Small intestine (tissue), 7 donors: ENCODE measurements at regions not wholly inside any gene's neighbourhood (a gene's known extent, or its start where the extent isn't known, plus 50 kb on each side); places are given as distances from the start of the nearest gene placed in this dataset.

ENCODE experiments used
- DNase-seq, 2 donors: peaks; one replicate each; pipeline versions ENCODE4 v3.0.0 to v3.0.0-alpha.2; 2013
- FAIRE-seq: peaks from 2 replicates; lab custom pipeline; 2012; peaks lifted over from hg19 to GRCh38; lab: Jason Lieb, UNC
- H3K27ac ChIP-seq, 3 donors: one replicate each; pipeline ENCODE4 v1.5.1; 2013; ENCODE audit warnings: low read length in 2 of 3, mild to moderate bottlenecking in 2 of 3, control low read depth in 1 of 3, inconsistent platforms in 1 of 3, low read depth in 1 of 3, moderate library complexity in 1 of 3
- H3K27me3 ChIP-seq, 3 donors: one replicate each; pipeline ENCODE4 v1.6.1; 2013; ENCODE audit warnings: low read length in 3 of 3, inconsistent platforms in 1 of 3; ENCODE audit not compliant: control insufficient read depth in 3 of 3, insufficient read depth in 3 of 3
- H3K36me3 ChIP-seq, 3 donors: one replicate each; pipeline ENCODE4 v1.6.1; 2013; ENCODE audit warnings: low read length in 3 of 3, inconsistent platforms in 1 of 3, low read depth in 1 of 3, mild to moderate bottlenecking in 1 of 3, moderate library complexity in 1 of 3; ENCODE audit not compliant: control insufficient read depth in 3 of 3, insufficient read depth in 2 of 3
- H3K4me1 ChIP-seq, 3 donors: one replicate each; pipeline ENCODE4 v1.6.1; 2013; ENCODE audit warnings: low read length in 2 of 3, inconsistent platforms in 1 of 3, low read depth in 1 of 3, mild to moderate bottlenecking in 1 of 3, moderate library complexity in 1 of 3; ENCODE audit not compliant: control insufficient read depth in 3 of 3, insufficient read depth in 2 of 3
- H3K4me3 ChIP-seq, 3 donors: one replicate each; pipeline ENCODE4 v1.5.1; 2013; ENCODE audit warnings: low read length in 3 of 3, control low read depth in 1 of 3, inconsistent platforms in 1 of 3, low read depth in 1 of 3, mild to moderate bottlenecking in 1 of 3, moderate library complexity in 1 of 3
- H3K9me3 ChIP-seq, 2 donors: one replicate each; pipeline ENCODE4 v1.6.1; 2013; ENCODE audit warnings: low read depth in 1 of 2, low read length in 1 of 2; ENCODE audit not compliant: control insufficient read depth in 2 of 2, insufficient read depth in 1 of 2
- WGBS, 3 donors: extraction: QIAGEN DNeasy Blood & Tissue Kit; methylation state at CpG; one replicate each; pipeline ENCODE4 v1.1.7; 2013; 5-methylcytosine and 5-hydroxymethylcytosine counted together
- donor health status: healthy with polysubstance abuse.
- donor health status: control.
- donor health status: control.
- donor health status: Bipolar disorder and iron deficiency.
- donor health status: healthy.

- H3K4me3 ChIP-seq: no peak overlapping the region
- H3K27ac ChIP-seq: no peak overlapping the region
- DNase-seq (no peak), FAIRE-seq (no peak)
- no peaks in the 10 kb centered on the region for H3K4me1 ChIP-seq
- H3K9me3 ChIP-seq: no peaks in the 10 kb centered on the region
- 38 to 50% (median 49%) methylated on average over 5 of the region's 5 CpGs for WGBS, 3 donors
- no peaks in the 10 kb centered on the region for H3K27me3 ChIP-seq
- no peaks in the 10 kb centered on the region for H3K36me3 ChIP-seq
Measured at GRCh38 chr5:86885489-86886230, 267.9 kb downstream of the COX7C start.

DNA sequence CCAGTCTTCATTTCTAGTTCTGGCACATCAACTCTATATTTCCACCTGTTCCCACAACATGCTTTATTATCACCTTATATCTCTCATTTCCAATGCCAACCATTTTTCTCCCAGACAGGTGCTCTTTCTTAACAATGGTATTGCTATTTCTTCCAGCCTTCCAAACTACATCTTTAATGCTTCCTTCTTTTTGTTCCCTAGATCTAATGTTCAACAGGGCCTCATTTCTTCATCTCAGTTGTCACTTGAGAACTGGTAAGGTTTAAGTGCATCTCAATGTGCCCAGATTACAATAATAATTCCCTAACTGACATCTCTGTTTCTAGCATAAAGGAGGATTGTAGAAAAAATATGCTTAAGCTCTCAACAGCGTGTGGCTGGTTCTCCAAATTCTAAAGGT is 272.6 kb downstream of the COX7C start:
- no peaks in the 10 kb centered on the region for H3K36me3 ChIP-seq
- H3K9me3 ChIP-seq: no peaks in the 10 kb centered on the region
- no peaks in the 10 kb centered on the region for H3K4me1 ChIP-seq
- H3K4me3 ChIP-seq: no peak overlapping the region
- DNase-seq (no peak), FAIRE-seq (no peak)
- no peak overlapping the region for H3K27ac ChIP-seq
- WGBS, 3 donors: 41 to 61% (median 59%) methylated on average over 1 of the region's 1 CpG
- no peaks in the 10 kb centered on the region for H3K27me3 ChIP-seq

GRCh38 chr5:86894056-86894455 is 276.3 kb downstream of the COX7C start:
- Histone ChIP-seq H3K4me3 (no peak overlapping the region), H3K9me3 (no peaks in the 10 kb centered on the region), H3K4me1 (no peaks in the 10 kb centered on the region), H3K36me3 (no peaks in the 10 kb centered on the region), H3K27me3 (no peaks in the 10 kb centered on the region), H3K27ac (no peak overlapping the region)
- no peak for DNase-seq
- no peak for FAIRE-seq

- DNase-seq (no peak), FAIRE-seq (no peak)
- WGBS, 3 donors: 79 to 93% (median 85%) methylated on average over 1 of the region's 1 CpG
- H3K36me3 ChIP-seq: no peaks in the 10 kb centered on the region
- no peaks in the 10 kb centered on the region for H3K9me3 ChIP-seq
- no peak overlapping the region for H3K27ac ChIP-seq
- no peak overlapping the region for H3K4me3 ChIP-seq
- no peaks in the 10 kb centered on the region for H3K4me1 ChIP-seq
- H3K27me3 ChIP-seq: no peaks in the 10 kb centered on the region
Measured at GRCh38 chr5:86896916-86897315, 279.2 kb downstream of the COX7C start.

- H3K27me3 ChIP-seq: no peaks in the 10 kb centered on the region
- DNase-seq (no peak), FAIRE-seq (no peak)
- no peak overlapping the region for H3K4me3 ChIP-seq
- no peak overlapping the region for H3K27ac ChIP-seq
- no peaks in the 10 kb centered on the region for H3K4me1 ChIP-seq
- WGBS, 3 donors: 50 to 57% (median 51%) methylated on average over 6 of the region's 6 CpGs
- no peaks in the 10 kb centered on the region for H3K36me3 ChIP-seq
- no peaks in the 10 kb centered on the region for H3K9me3 ChIP-seq
Measured at GRCh38 chr5:86909418-86910295, 291.9 kb downstream of the COX7C start.

DNA sequence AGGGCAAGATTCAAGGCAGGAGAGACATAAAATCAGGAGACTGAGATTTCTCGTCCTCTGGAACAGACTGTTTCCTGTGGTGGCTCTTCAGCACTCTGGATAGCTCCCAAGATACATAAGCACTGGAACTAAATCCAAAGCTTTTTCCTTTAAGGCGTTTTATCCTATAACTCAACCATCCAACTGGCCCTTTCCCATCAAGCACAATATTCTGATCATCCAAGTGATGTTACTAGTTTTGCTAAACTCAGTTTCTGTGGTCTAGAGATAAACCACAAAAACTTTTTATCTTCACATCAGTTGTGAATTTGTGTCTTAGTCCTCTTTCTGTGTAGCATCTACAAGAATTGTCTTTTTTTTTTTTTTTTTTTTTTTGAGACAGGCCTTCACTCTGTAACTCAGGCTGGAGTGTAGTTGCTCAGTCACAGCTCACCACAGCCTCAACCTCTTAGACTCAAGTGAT is 299.4 kb downstream of the COX7C start:
- WGBS, 3 donors: 11 to 23% (median 19%) methylated on average over 2 of the region's 2 CpGs
- peak in 1 of 2 donors; percentile 14 for DNase-seq
- Histone ChIP-seq H3K27ac (no peak overlapping the region), H3K27me3 (no peaks in the 10 kb centered on the region), H3K4me1 (no peaks in the 10 kb centered on the region), H3K4me3 (no peak overlapping the region), H3K36me3 (no peaks in the 10 kb centered on the region), H3K9me3 (no peaks in the 10 kb centered on the region)
- no peak for FAIRE-seq

GRCh38 chr5:86918246-86918645 is 300.5 kb downstream of the COX7C start:
- H3K9me3 ChIP-seq: no peaks in the 10 kb centered on the region
- no peak for DNase-seq
- H3K4me1 ChIP-seq: no peaks in the 10 kb centered on the region
- WGBS, 3 donors: 58 to 63% (median 62%) methylated on average over 4 of the region's 4 CpGs
- FAIRE-seq: no peak
- H3K27ac ChIP-seq: no peak overlapping the region
- no peaks in the 10 kb centered on the region for H3K36me3 ChIP-seq
- no peak overlapping the region for H3K4me3 ChIP-seq
- no peaks in the 10 kb centered on the region for H3K27me3 ChIP-seq

GRCh38 chr5:86926033-86926432 is 308.3 kb downstream of the COX7C start:
- 76 to 94% (median 89%) methylated on average over 1 of the region's 1 CpG for WGBS, 3 donors
- FAIRE-seq (no peak), DNase-seq (no peak)
- Histone ChIP-seq H3K27me3 (no peaks in the 10 kb centered on the region), H3K36me3 (no peaks in the 10 kb centered on the region), H3K4me1 (no peaks in the 10 kb centered on the region), H3K27ac (no peak overlapping the region), H3K4me3 (no peak overlapping the region), H3K9me3 (no peaks in the 10 kb centered on the region)
